B cell (primary cell): ENCODE measurements at regions not wholly inside any gene's neighbourhood (a gene's known extent, or its start where the extent isn't known, plus 50 kb on each side); places are given as distances from the start of the nearest gene placed in this dataset.

Experiments
- EZH2 ChIP-seq: IDR thresholded peaks from 2 replicates; pipeline ENCODE4 v1.6.1; 2012; ENCODE audit warnings: borderline replicate concordance, low read depth, mild to moderate bottlenecking, moderate library complexity, low read length; ENCODE audit not compliant: insufficient read depth, poor library complexity, severe bottlenecking
- TF ChIP-seq, protein P1 (sequence below): fragments of 200-600 bp; IDR thresholded peaks from one replicate; pipeline ENCODE4 v1.8.0; 2022; ENCODE audit warnings: antibody characterized with exemption, mild to moderate bottlenecking

- TF ChIP-seq, protein P1, sequence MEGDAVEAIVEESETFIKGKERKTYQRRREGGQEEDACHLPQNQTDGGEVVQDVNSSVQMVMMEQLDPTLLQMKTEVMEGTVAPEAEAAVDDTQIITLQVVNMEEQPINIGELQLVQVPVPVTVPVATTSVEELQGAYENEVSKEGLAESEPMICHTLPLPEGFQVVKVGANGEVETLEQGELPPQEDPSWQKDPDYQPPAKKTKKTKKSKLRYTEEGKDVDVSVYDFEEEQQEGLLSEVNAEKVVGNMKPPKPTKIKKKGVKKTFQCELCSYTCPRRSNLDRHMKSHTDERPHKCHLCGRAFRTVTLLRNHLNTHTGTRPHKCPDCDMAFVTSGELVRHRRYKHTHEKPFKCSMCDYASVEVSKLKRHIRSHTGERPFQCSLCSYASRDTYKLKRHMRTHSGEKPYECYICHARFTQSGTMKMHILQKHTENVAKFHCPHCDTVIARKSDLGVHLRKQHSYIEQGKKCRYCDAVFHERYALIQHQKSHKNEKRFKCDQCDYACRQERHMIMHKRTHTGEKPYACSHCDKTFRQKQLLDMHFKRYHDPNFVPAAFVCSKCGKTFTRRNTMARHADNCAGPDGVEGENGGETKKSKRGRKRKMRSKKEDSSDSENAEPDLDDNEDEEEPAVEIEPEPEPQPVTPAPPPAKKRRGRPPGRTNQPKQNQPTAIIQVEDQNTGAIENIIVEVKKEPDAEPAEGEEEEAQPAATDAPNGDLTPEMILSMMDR = no peak
- no peak for TF ChIP-seq EZH2
Observed at GRCh38 chr18:78566720-78567119, 412.9 kb upstream of the SALL3 start.
